K562 (cell line): ENCODE measurements at regions not wholly inside any gene's neighbourhood (a gene's known extent, or its start where the extent isn't known, plus 50 kb on each side); places are given as distances from the start of the nearest gene placed in this dataset.

Experiments used
- ATAC-seq: fragments of 200-7000 bp; cut with Tn5 transposase; 3 replicates; pipeline ENCODE4 v1.9.1; 2020; ENCODE audit warnings: moderate library complexity
- BruUV-seq: library from RNA; stranded (reverse); fragments of 400-500 nt; replicated peaks from 2 replicates; lab custom pipeline; 2021; lab: Mats Ljungman, UMichigan
- CTCF ChIA-PET: fragments of 300-600 bp; formaldehyde crosslinking; extraction: SDS; loops from one replicate; lab custom pipeline; 2021; ENCODE audit warnings: low intra/inter-chr PET ratio; lab: Yijun Ruan, JAX
- POLR2A ChIA-PET: fragments of 300-600, 350-650 bp; sonication (Branson Sonifier 250); formaldehyde crosslinking; extraction: SDS; loops from one replicate; lab custom pipeline; 2021; ENCODE audit warnings: antibody characterized with exemption, inconsistent platforms; lab: Yijun Ruan, JAX
- DNase-seq, 4 experiments: peaks; one replicate each; pipeline versions ENCODE4 v3.0.0 to v3.0.0-alpha.2; 2011 to 2018; ENCODE audit warnings: low spot score in 3 of 4, mixed read lengths in 3 of 4; ENCODE audit errors: extremely low read depth in 1 of 4
- FAIRE-seq: peaks from 2 replicates; lab custom pipeline; 2011; peaks lifted over from hg19 to GRCh38; lab: Jason Lieb, UNC
- H2AFZ ChIP-seq: 2 replicates; pipeline ENCODE4 v1.6.0; 2011; ENCODE audit warnings: low read depth, low read length, control low read depth, inconsistent platforms
- H3K27ac ChIP-seq: fragments of 200-600 bp; 3 replicates; pipeline ENCODE4 v1.8.0; 2011; ENCODE audit warnings: low read depth, mild to moderate bottlenecking, control low read depth, inconsistent platforms, low read length, moderate library complexity, mixed read lengths; ENCODE audit errors: extremely low read depth
- H3K27me3 ChIP-seq, 2 experiments: fragments of 300-600 bp in 1 of 2; 2 replicates in 1 of 2; 3 replicates in 1 of 2; pipeline versions ENCODE4 v1.6.0 to v1.8.0; 2011; ENCODE audit warnings: inconsistent platforms in 2 of 2, low read length in 2 of 2, mild to moderate bottlenecking in 1 of 2, mixed read lengths in 1 of 2, moderate library complexity in 1 of 2; ENCODE audit not compliant: control insufficient read depth in 2 of 2, insufficient read depth in 2 of 2
- H3K36me3 ChIP-seq: fragments of 300-600 bp; 3 replicates; pipeline ENCODE4 v1.8.0; 2011; ENCODE audit warnings: mild to moderate bottlenecking, low read length, inconsistent platforms; ENCODE audit not compliant: control insufficient read depth, insufficient read depth
- H3K4me1 ChIP-seq, 2 experiments: fragments of 200-600 bp in 1 of 2; replicated peaks in 1 of 2; 2 replicates in 1 of 2; 3 replicates in 1 of 2; pipeline versions ENCODE4 v1.5.1 to v1.8.0; 2011; ENCODE audit warnings: inconsistent platforms in 2 of 2, low read length in 2 of 2, mild to moderate bottlenecking in 1 of 2, mixed read lengths in 1 of 2, moderate library complexity in 1 of 2; ENCODE audit not compliant: control insufficient read depth in 2 of 2, insufficient read depth in 2 of 2
- H3K4me2 ChIP-seq: 2 replicates; pipeline ENCODE4 v1.6.1; 2011; ENCODE audit warnings: low read length, control low read depth, inconsistent platforms, mixed read lengths; ENCODE audit not compliant: insufficient read depth
- H3K4me3 ChIP-seq: fragments of 200-600 bp; sonication (generic), shearing (Covaris generic); 2 replicates; pipeline ENCODE4 v1.5.1; 2016; ENCODE audit warnings: control low read depth, inconsistent platforms
- H3K79me2 ChIP-seq: fragments of 200-600 bp; 3 replicates; pipeline ENCODE4 v1.8.0; 2011; ENCODE audit warnings: low read length, inconsistent platforms; ENCODE audit not compliant: control insufficient read depth, insufficient read depth
- H3K9ac ChIP-seq, 2 experiments: 2 replicates each; pipeline versions ENCODE4 v1.6.0 to v1.6.1; 2011; ENCODE audit warnings: low read depth in 2 of 2, low read length in 2 of 2, control low read depth in 1 of 2, inconsistent platforms in 1 of 2, mild to moderate bottlenecking in 1 of 2, mixed read lengths in 1 of 2; ENCODE audit not compliant: insufficient read depth in 1 of 2
- H3K9me1 ChIP-seq: one replicate; pipeline ENCODE4 v1.6.0; 2011; ENCODE audit warnings: inconsistent platforms, mild to moderate bottlenecking, low read length, moderate library complexity; ENCODE audit not compliant: control insufficient read depth, insufficient read depth
- H3K9me3 ChIP-seq: replicated peaks from 2 replicates; pipeline ENCODE4 v1.5.1; 2011; ENCODE audit warnings: low read depth, low read length, inconsistent platforms; ENCODE audit not compliant: control insufficient read depth, insufficient read depth
- H4K20me1 ChIP-seq: replicated peaks from 2 replicates; pipeline ENCODE4 v1.6.1; 2011; ENCODE audit warnings: low read length, inconsistent platforms, mixed read lengths; ENCODE audit not compliant: control insufficient read depth, insufficient read depth
- BACH1 ChIP-seq: fragments of 200-800 bp; sonication (Bioruptor generic); IDR thresholded peaks from 2 replicates; pipeline ENCODE4 v1.6.1; 2016; ENCODE audit warnings: missing genetic modification characterization, missing compliant biosample characterization
- THAP12 ChIP-seq: fragments of 250-450 bp; sonication (Bioruptor Pico); IDR thresholded peaks from 2 replicates; pipeline ENCODE4 v1.9.0; 2021; ENCODE audit warnings: mild to moderate bottlenecking, inconsistent platforms
- ZNF316 ChIP-seq: fragments of 450-650 bp; IDR thresholded peaks from 2 replicates; pipeline ENCODE4 v1.6.1; 2016
- WGBS: fragments of 100-300 bp; shearing (Covaris generic); methylation state at CpG from one replicate; pipeline ENCODE4 v1.1.6; 2016; ENCODE audit warnings: low coverage, mixed read lengths; ENCODE audit not compliant: insufficient coverage; ENCODE audit errors: missing lambda C conversion rate; 5-methylcytosine and 5-hydroxymethylcytosine counted together
- in situ Hi-C: fragments of 300-500 bp; cut with MboI; formaldehyde crosslinking; loops from 4 replicates; pipeline ENCODE4 v1.15.0; 2018; ENCODE audit warnings: inconsistent platforms, mixed read lengths
- intact Hi-C: fragments of 100-400 bp; cut with micrococcal nuclease; formaldehyde crosslinking; loops from 2 replicates; pipeline ENCODE4 v1.14.2; 2022
- TF ChIP-seq, protein P1 (sequence below), 2 experiments: fragments of 450-650 bp; formaldehyde crosslinking in 1 of 2; IDR thresholded peaks; 2 replicates each; pipeline versions ENCODE4 v1.4.0 to v1.6.1; 2014 to 2020; ENCODE audit warnings: mild to moderate bottlenecking in 2 of 2, borderline replicate concordance in 1 of 2, low read depth in 1 of 2

DNA sequence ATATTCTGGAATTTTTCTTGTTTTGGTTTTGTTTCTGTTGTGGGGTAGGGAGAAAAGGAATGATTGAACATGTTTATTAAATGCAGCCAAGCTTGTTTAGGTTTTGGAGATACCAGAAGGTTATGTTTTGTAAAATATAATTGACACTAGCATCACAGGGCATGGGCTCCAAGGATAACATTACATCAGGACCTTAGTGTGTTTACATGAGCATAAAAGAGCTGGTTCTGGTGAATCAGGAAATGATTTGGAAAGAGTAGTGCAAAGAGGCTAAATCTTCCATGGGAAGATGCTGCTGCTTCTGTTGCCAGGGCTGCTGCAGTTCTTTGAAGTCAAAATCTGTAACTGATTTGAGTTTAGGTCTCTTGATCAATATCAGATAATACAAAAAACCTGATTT, 118.7 kb downstream of the ETNK1 start (continued):
- no peak for TF ChIP-seq THAP12 (CRISPR knock-in tag)

GRCh38 chr12:22744197-22744596, 119.2 kb downstream of the ETNK1 start:
- Histone ChIP-seq H3K9me3 (no peaks in the 10 kb centered on the region; the same call in 1 of the 2 replicates), H3K27me3 (peaks cover 6 to 15% of the 10 kb centered on the region in 2 experiments; a peak in 3 of 5 replicates), H3K4me2 (no peak overlapping the region)
- in situ Hi-C loops, result no loop called here
- no TSS peak for BruUV-seq
- TF ChIP-seq BACH1 (tag), result no peak
- 0 out of 2 replicates have a peak, but pooled peaks have one; percentile 10 for TF ChIP-seq ZNF316
- TF ChIP-seq, protein P1, sequence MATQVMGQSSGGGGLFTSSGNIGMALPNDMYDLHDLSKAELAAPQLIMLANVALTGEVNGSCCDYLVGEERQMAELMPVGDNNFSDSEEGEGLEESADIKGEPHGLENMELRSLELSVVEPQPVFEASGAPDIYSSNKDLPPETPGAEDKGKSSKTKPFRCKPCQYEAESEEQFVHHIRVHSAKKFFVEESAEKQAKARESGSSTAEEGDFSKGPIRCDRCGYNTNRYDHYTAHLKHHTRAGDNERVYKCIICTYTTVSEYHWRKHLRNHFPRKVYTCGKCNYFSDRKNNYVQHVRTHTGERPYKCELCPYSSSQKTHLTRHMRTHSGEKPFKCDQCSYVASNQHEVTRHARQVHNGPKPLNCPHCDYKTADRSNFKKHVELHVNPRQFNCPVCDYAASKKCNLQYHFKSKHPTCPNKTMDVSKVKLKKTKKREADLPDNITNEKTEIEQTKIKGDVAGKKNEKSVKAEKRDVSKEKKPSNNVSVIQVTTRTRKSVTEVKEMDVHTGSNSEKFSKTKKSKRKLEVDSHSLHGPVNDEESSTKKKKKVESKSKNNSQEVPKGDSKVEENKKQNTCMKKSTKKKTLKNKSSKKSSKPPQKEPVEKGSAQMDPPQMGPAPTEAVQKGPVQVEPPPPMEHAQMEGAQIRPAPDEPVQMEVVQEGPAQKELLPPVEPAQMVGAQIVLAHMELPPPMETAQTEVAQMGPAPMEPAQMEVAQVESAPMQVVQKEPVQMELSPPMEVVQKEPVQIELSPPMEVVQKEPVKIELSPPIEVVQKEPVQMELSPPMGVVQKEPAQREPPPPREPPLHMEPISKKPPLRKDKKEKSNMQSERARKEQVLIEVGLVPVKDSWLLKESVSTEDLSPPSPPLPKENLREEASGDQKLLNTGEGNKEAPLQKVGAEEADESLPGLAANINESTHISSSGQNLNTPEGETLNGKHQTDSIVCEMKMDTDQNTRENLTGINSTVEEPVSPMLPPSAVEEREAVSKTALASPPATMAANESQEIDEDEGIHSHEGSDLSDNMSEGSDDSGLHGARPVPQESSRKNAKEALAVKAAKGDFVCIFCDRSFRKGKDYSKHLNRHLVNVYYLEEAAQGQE (IDR thresholded peaks at IDR 0.05; ENCODE audit: borderline replicate concordance), result no peak
- TF ChIP-seq, protein P1 (CRISPR knock-in tag; IDR thresholded peaks at IDR 0.05; ENCODE audit: low read depth), result no peak
- TF ChIP-seq, all 486 proteins: peak for 1
- no peaks in the 10 kb centered on the region for H3K79me2 ChIP-seq
- no peak for FAIRE-seq
- POLR2A ChIA-PET, result no interaction called here
- H4K20me1 ChIP-seq, result no peaks in the 10 kb centered on the region
- no peak overlapping the region for H2AFZ ChIP-seq
- H3K9ac ChIP-seq, result no peak overlapping the region
- H3K9me1 ChIP-seq, result no peaks in the 10 kb centered on the region
- CTCF ChIA-PET, result no interaction called here
- H3K4me3 ChIP-seq, result no peak overlapping the region
- H3K27ac ChIP-seq, result no peak overlapping the region
- no peaks in the 10 kb centered on the region for H3K36me3 ChIP-seq
- intact Hi-C loops, result no loop called here
- DNase-seq, result no peak
- WGBS, result 0% methylated on average over 1 of the region's 1 CpG
- H3K4me1 ChIP-seq, result no peaks in the 10 kb centered on the region
- ATAC-seq, result no peak
